ENCODE measurements at regions not wholly inside any gene's neighbourhood (a gene's known extent, or its start where the extent isn't known, plus 50 kb on each side); places are given as distances from the start of the nearest gene placed in this dataset.
"Not testable (repeated sequence)": the region's sequence is repeated elsewhere in the genome, so short reads cannot be mapped to it uniquely, and the experiment has no call there.

GRCh38 chr3:184477940-184478339, 83.6 kb upstream of the EPHB3 start:
- DNase-seq (ENCODE audit: low read depth, low spot score): no peak

- DNase-seq (ENCODE audit: low read depth, low spot score): peak; percentile 44
These were observed 82.0 kb upstream of the EPHB3 start for GRCh38 chr3:184479426-184480126.

- no peak for DNase-seq (ENCODE audit: low read depth, low spot score)
These were observed 80.8 kb upstream of the EPHB3 start for GRCh38 chr3:184480831-184481230.

GRCh38 chr3:184481984-184482671, 79.5 kb upstream of the EPHB3 start:
- no peak for DNase-seq (ENCODE audit: low read depth, low spot score)

GRCh38 chr3:184485241-184485640, 76.3 kb upstream of the EPHB3 start:
- DNase-seq (ENCODE audit: low read depth, low spot score): no peak

GRCh38 chr3:184485906-184486305, 75.7 kb upstream of the EPHB3 start:
- no peak for DNase-seq (ENCODE audit: low read depth, low spot score)

GRCh38 chr3:184486614-184487013, 75.0 kb upstream of the EPHB3 start:
- no peak for DNase-seq (ENCODE audit: low read depth, low spot score)

- no peak for DNase-seq (ENCODE audit: low read depth, low spot score)
These were observed 73.0 kb upstream of the EPHB3 start for GRCh38 chr3:184488577-184488976.

- no peak for DNase-seq (ENCODE audit: low read depth, low spot score)
These were observed 72.2 kb upstream of the EPHB3 start for GRCh38 chr3:184489268-184489841.

- DNase-seq (ENCODE audit: low read depth, low spot score): peak; percentile 27
These were observed 70.5 kb upstream of the EPHB3 start for GRCh38 chr3:184491011-184491576.

- no peak for DNase-seq (ENCODE audit: low read depth, low spot score)
These were observed 69.5 kb upstream of the EPHB3 start for GRCh38 chr3:184491867-184492615.

GRCh38 chr3:184496933-184497332, 64.7 kb upstream of the EPHB3 start:
- DNase-seq (ENCODE audit: low read depth, low spot score): no peak

GRCh38 chr3:184497804-184498203, 63.8 kb upstream of the EPHB3 start:
- DNase-seq (ENCODE audit: low read depth, low spot score): no peak

- DNase-seq (ENCODE audit: low read depth, low spot score): no peak
These were observed 62.5 kb upstream of the EPHB3 start for GRCh38 chr3:184498986-184499606.

- no peak for DNase-seq (ENCODE audit: low read depth, low spot score)
These were observed 61.2 kb upstream of the EPHB3 start for GRCh38 chr3:184500344-184500923.

GRCh38 chr3:184502123-184502667, 59.4 kb upstream of the EPHB3 start:
- no peak for DNase-seq (ENCODE audit: low read depth, low spot score)

- DNase-seq (ENCODE audit: low read depth, low spot score): not testable (repeated sequence)
These were observed 58.7 kb upstream of the EPHB3 start for GRCh38 chr3:184502841-184503240.

GRCh38 chr3:184503647-184504046, 57.9 kb upstream of the EPHB3 start:
- no peak for DNase-seq (ENCODE audit: low read depth, low spot score)

GRCh38 chr3:184505076-184505878, 56.3 kb upstream of the EPHB3 start:
- no peak for DNase-seq (ENCODE audit: low read depth, low spot score)

- no peak for DNase-seq (ENCODE audit: low read depth, low spot score)
These were observed 55.0 kb upstream of the EPHB3 start for GRCh38 chr3:184506561-184506991.
